GM18870 (cell line): ENCODE measurements at regions not wholly inside any gene's neighbourhood (a gene's known extent, or its start where the extent isn't known, plus 50 kb on each side); places are given as distances from the start of the nearest gene placed in this dataset.
"Not testable (repeated sequence)": the region's sequence is repeated elsewhere in the genome, so short reads cannot be mapped to it uniquely, and the experiment has no call there.

Experiments
- ATAC-seq: cut with Tn5 transposase; IDR thresholded peaks from one replicate; pipeline ENCODE4 v1.9.1; 2021; ENCODE audit warnings: moderate library complexity; ENCODE audit not compliant: unreplicated experiment

GRCh38 chr10:36880898-36881297, 244.5 kb upstream of the ANKRD30A start:
- no peak for ATAC-seq

GRCh38 chr10:36872702-36873393, 252.6 kb upstream of the ANKRD30A start:
- peak; percentile 99 for ATAC-seq

GRCh38 chr10:36840788-36841187, 284.6 kb upstream of the ANKRD30A start:
- no peak for ATAC-seq

- no peak for ATAC-seq
These were observed 288.0 kb upstream of the ANKRD30A start for GRCh38 chr10:36837416-36837815.

GRCh38 chr10:36819781-36820180, 305.6 kb upstream of the ANKRD30A start:
- ATAC-seq, result no peak

GRCh38 chr10:36817898-36818297, 307.5 kb upstream of the ANKRD30A start:
- ATAC-seq, result no peak

- ATAC-seq, result no peak
These were observed 316.6 kb upstream of the ANKRD30A start for GRCh38 chr10:36808625-36809362.

GRCh38 chr10:36803229-36803628, 322.2 kb upstream of the ANKRD30A start:
- no peak for ATAC-seq

GRCh38 chr10:36802490-36803153, 322.8 kb upstream of the ANKRD30A start:
- ATAC-seq, result no peak

GRCh38 chr10:36801660-36802059, 323.7 kb upstream of the ANKRD30A start:
- ATAC-seq, result no peak

GRCh38 chr10:36794981-36795380, 330.4 kb upstream of the ANKRD30A start:
- ATAC-seq, result no peak

GRCh38 chr10:36789974-36790373, 335.4 kb upstream of the ANKRD30A start:
- ATAC-seq, result no peak

- no peak for ATAC-seq
These were observed 337.2 kb upstream of the ANKRD30A start for GRCh38 chr10:36788152-36788551.

GRCh38 chr10:36783400-36783799, 342.0 kb upstream of the ANKRD30A start:
- ATAC-seq, result no peak

GRCh38 chr10:36781570-36781969, 343.8 kb upstream of the ANKRD30A start:
- ATAC-seq, result no peak

- ATAC-seq, result no peak
These were observed 345.2 kb upstream of the ANKRD30A start for GRCh38 chr10:36780158-36780557.

GRCh38 chr10:36779238-36779846, 346.1 kb upstream of the ANKRD30A start:
- ATAC-seq, result no peak

- no peak for ATAC-seq
These were observed 346.7 kb upstream of the ANKRD30A start for GRCh38 chr10:36778651-36779050.

- no peak for ATAC-seq
These were observed 351.7 kb upstream of the ANKRD30A start for GRCh38 chr10:36773652-36774051.

- ATAC-seq, result no peak
These were observed 353.7 kb upstream of the ANKRD30A start for GRCh38 chr10:36771725-36772124.

- not testable (repeated sequence) for ATAC-seq
These were observed 355.7 kb upstream of the ANKRD30A start for GRCh38 chr10:36769741-36770140.

GRCh38 chr10:36766940-36767339, 358.5 kb upstream of the ANKRD30A start:
- ATAC-seq, result no peak
